ENCODE measurements at regions not wholly inside any gene's neighbourhood (a gene's known extent, or its start where the extent isn't known, plus 50 kb on each side); places are given as distances from the start of the nearest gene placed in this dataset.

DNA sequence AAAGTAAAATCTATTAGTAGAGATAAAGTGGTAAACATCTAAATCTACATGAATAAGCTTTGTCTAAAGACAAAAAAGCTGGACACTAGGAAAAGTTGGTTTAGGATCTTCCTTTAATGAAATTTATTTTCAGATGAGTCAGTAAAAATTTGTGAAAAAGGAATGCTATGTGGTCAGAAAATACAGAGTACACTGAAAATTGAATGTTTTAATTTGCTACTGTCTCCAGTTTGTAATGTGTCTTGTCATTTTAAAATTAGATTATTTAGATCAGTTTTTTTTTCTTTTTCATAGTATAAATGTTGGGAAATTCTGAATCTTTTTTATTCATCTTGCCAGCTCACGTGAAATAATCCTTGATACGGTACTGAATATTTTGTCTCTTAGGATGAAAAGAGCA, 56.9 kb downstream of the SLITRK6 start:
- DNase-seq = no peak

- DNase-seq = no peak
These were observed 58.2 kb downstream of the SLITRK6 start for GRCh38 chr13:85741017-85741416.

GRCh38 chr13:85738696-85739320, 60.4 kb downstream of the SLITRK6 start:
- DNase-seq = no peak

GRCh38 chr13:85737952-85738351, 61.3 kb downstream of the SLITRK6 start:
- DNase-seq = no peak

DNA sequence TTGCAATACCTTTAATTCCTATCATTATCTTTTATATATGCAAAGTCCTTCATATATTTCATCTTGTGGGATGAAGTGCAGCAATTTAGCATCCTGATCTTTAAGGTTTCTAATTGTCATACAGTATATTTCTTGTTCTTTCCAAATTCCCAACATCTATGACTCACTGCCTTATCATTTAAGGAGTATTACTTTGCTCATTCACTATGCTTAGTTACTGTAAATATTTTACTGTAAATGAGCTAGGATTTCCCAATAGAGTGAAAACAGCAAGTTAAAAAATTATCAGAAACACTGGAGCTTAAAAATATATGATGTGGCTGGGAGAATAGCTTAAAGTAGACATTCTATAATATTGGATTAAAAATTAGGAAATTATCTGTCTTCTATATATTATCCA, 69.9 kb downstream of the SLITRK6 start:
- no peak for DNase-seq

- DNase-seq = no peak
These were observed 70.4 kb downstream of the SLITRK6 start for GRCh38 chr13:85728811-85729210.

GRCh38 chr13:85725433-85725832, 73.8 kb downstream of the SLITRK6 start:
- DNase-seq = no peak

GRCh38 chr13:85724546-85725432, 74.4 kb downstream of the SLITRK6 start:
- no peak for DNase-seq

- no peak for DNase-seq
These were observed 79.5 kb downstream of the SLITRK6 start for GRCh38 chr13:85719749-85720148.

- no peak for DNase-seq
These were observed 81.3 kb downstream of the SLITRK6 start for GRCh38 chr13:85717921-85718320.

DNA sequence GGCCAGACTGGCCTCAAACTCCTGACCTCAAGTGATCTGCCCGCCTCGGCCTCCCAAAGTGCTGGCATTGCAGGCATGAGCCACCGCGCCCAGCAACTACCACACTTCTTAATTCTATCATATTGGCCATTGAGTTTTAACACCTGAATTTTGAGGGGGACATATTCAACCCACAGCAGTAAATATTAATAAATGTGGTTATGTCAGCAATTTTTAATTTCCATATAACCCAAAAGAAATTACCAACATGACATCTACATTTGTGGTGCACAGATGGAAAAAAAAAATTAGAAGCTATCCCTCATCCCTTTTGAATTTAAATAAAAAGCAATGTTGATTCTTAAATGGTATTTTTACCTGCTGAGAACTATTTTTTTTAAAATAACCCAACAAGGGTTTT, 88.7 kb downstream of the SLITRK6 start:
- DNase-seq = no peak

GRCh38 chr13:85709721-85710120, 89.5 kb downstream of the SLITRK6 start:
- no peak for DNase-seq

DNA sequence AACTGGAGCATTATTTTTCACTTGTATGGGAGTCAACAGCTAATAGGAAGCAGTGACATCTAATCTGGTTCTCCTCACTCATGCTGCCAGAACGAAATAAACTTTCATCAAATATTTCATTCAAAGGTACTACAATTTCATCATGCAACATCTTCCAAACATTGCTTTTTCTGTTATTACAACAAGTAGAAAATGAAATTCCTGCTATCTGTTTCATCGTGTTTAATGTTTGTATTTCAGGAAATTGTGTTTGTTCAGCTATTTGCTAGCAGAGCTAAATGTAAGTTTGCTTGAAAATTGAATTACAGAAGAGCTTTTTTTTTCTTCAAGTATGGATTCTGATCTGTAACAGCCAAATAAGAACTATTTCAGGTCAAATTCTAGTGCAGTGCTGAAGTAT, 90.1 kb downstream of the SLITRK6 start:
- no peak for DNase-seq

DNA sequence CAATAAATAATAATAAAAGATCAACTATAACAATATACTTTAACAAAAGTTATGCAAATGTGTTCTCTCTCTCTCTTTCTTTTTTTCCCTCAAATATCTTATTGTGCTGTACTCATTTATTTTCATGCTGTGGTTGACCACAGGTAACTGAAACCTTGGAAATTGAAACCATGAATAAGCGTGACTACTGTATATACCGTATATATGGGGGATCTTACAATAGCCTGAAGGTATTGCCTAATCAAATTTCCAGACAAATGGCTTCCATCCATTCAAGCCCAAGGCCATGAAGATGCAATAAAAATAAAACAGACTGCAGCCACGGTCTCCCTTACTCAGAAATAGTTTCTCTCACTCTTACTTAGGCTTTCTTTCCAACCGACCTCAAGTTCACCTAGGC, 98.3 kb downstream of the SLITRK6 start:
- no peak for DNase-seq

DNA sequence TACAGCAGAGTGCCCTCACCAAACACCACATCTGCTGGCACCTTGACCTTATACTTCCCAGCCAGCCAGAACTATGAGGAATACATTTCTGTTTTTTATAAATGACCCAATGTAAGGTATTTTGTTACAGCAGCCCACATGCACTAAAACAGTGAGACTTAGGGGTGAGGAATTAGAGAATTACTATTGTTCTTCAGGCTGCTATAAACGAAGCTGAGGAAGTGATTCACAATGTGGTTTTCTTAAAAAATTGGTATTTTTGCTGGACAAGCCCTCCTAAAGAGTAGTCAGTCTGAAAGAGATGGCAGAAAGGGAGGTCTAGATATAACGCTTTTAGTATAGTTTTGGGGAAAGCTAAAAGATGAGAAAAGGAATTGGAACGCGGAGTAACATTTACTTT, 101.0 kb downstream of the SLITRK6 start:
- DNase-seq = no peak

- no peak for DNase-seq
These were observed 104.2 kb downstream of the SLITRK6 start for GRCh38 chr13:85694992-85695391.

DNA sequence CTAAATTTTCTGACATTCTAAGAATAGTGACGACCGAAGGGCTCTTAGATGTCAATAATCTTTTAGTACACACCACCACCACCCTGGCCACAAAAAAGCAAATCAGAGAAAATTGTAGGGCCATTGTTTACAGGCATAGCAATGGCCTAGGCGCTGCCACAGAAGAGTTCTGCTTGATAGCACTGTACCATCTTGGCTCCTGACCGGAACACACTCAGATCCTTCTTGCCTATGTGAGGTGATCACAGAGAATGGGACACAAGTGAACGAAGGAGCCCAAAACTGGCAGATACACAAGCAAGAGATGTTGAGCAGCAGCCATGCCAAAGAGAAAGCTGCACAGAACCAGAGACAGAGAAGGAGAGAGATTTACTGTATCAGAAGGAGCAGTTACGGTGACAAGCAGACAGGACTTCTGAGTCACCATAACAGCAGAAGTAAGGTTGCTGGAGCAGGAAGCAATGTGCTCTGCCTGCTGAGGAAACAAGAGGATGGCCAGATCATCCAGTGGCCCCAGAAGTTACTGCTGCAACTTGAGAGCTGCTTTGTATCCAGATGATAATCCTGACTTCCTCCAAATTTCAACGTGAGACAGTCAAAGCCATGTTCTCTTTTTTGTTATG, 105.2 kb downstream of the SLITRK6 start:
- DNase-seq = no peak

- DNase-seq = no peak
These were observed 108.9 kb downstream of the SLITRK6 start for GRCh38 chr13:85690368-85690767.

GRCh38 chr13:85685436-85685835, 113.8 kb downstream of the SLITRK6 start:
- no peak for DNase-seq

GRCh38 chr13:85675151-85675907, 123.9 kb downstream of the SLITRK6 start:
- DNase-seq = no peak

GRCh38 chr13:85671336-85671735, 127.9 kb downstream of the SLITRK6 start:
- no peak for DNase-seq

GRCh38 chr13:85666356-85666755, 132.9 kb downstream of the SLITRK6 start:
- DNase-seq = no peak

DNA sequence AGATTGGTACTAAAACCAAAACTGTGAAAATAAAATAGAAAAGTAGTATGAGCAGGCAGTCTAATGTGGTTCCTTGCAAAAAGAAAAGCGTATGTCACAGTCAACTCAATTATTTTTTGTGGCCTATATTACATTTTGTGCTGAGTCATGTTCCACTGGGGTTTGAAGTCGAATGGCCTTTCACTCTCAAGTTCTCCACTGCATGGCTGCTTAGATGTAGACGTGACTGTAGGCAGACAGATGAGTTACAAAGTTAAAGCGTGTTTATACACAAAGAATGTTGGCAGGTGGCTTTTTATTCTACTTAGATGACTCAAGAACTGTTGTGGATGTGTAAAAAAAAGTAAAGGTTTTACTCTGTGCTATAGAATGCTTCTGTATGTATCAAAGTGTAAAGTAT, 133.9 kb downstream of the SLITRK6 start:
- peak; percentile 17 for DNase-seq
